Activated CD8-positive, alpha-beta T cell treated with anti-CD3 and anti-CD28 coated beads for 36 hours (primary cell): ENCODE measurements at regions not wholly inside any gene's neighbourhood (a gene's known extent, or its start where the extent isn't known, plus 50 kb on each side); places are given as distances from the start of the nearest gene placed in this dataset.

Experiments used
- ATAC-seq: fragments of 200-7000 bp; cut with Tn5 transposase; one replicate; pipeline ENCODE4 v1.10.0; 2021; ENCODE audit warnings: mild to moderate bottlenecking, moderate library complexity
- CTCF ChIA-PET: fragments of 350-600 bp; sonication (Branson Sonifier 250); formaldehyde crosslinking; loops from one replicate; lab custom pipeline; 2021; ENCODE audit warnings: antibody characterized with exemption; lab: Charles Lee
- POLR2A ChIA-PET: fragments of 350-600 bp; sonication (Branson Sonifier 250); formaldehyde crosslinking; loops from one replicate; lab custom pipeline; 2021; ENCODE audit warnings: antibody characterized with exemption; lab: Charles Lee
- DNase-seq: peaks from one replicate; pipeline ENCODE4 v3.0.0-alpha.2; 2020
- H3K27ac Mint-ChIP-seq: one replicate; pipeline ENCODE4 v1.8.0; 2021; ENCODE audit warnings: mild to moderate bottlenecking, mixed read lengths
- H3K27me3 Mint-ChIP-seq: one replicate; pipeline ENCODE4 v1.8.0; 2021; ENCODE audit warnings: mixed read lengths
- H3K36me3 Mint-ChIP-seq: one replicate; pipeline ENCODE4 v1.8.0; 2021; ENCODE audit warnings: low read depth, mixed read lengths
- H3K4me1 Mint-ChIP-seq: one replicate; pipeline ENCODE4 v1.8.0; 2021; ENCODE audit warnings: low read depth, mixed read lengths
- H3K4me3 Mint-ChIP-seq: one replicate; pipeline ENCODE4 v1.8.0; 2021; ENCODE audit warnings: mild to moderate bottlenecking, moderate library complexity, mixed read lengths
- H3K9me3 Mint-ChIP-seq: one replicate; pipeline ENCODE4 v1.8.0; 2021; ENCODE audit warnings: mixed read lengths
- CTCF ChIP-seq: fragments of 200-600 bp; IDR thresholded peaks from one replicate; pipeline ENCODE4 v1.8.0; 2022; ENCODE audit warnings: antibody characterized with exemption, mild to moderate bottlenecking
- intact Hi-C: fragments of 100-400 bp; cut with micrococcal nuclease; formaldehyde crosslinking; loops from one replicate; pipeline ENCODE4 v1.10.0; 2022

- H3K4me1 Mint-ChIP-seq: no peaks in the 10 kb centered on the region
- peaks cover 21% of the 10 kb centered on the region for H3K27me3 Mint-ChIP-seq
- no peak overlapping the region for H3K27ac Mint-ChIP-seq
- ChIA-PET CTCF (no interaction called here), POLR2A (no interaction called here)
- DNase-seq: no peak
- intact Hi-C loops: no loop called here
- H3K36me3 Mint-ChIP-seq: no peaks in the 10 kb centered on the region
- ATAC-seq: no peak
- H3K4me3 Mint-ChIP-seq: no peak overlapping the region
- TF ChIP-seq CTCF: no peak
- H3K9me3 Mint-ChIP-seq: peaks cover 2% of the 10 kb centered on the region
Measured at GRCh38 chr17:68748381-68748780, 147.2 kb upstream of the FAM20A start.

- DNase-seq: no peak
- no peaks in the 10 kb centered on the region for H3K4me1 Mint-ChIP-seq
- peaks cover 25% of the 10 kb centered on the region for H3K27me3 Mint-ChIP-seq
- no peak for ATAC-seq
- no peak for TF ChIP-seq CTCF
- ChIA-PET POLR2A (no interaction called here), CTCF (no interaction called here)
- peaks cover 2% of the 10 kb centered on the region for H3K9me3 Mint-ChIP-seq
- H3K36me3 Mint-ChIP-seq: no peaks in the 10 kb centered on the region
- H3K27ac Mint-ChIP-seq: no peak overlapping the region
- no peak overlapping the region for H3K4me3 Mint-ChIP-seq
- intact Hi-C loops: no loop called here
Measured at GRCh38 chr17:68740555-68741447, 139.6 kb upstream of the FAM20A start.

GRCh38 chr17:68737761-68738443, 136.7 kb upstream of the FAM20A start:
- ATAC-seq (no peak), DNase-seq (no peak)
- ChIA-PET POLR2A (no interaction called here), CTCF (interaction anchor here (0.9 to 1.5 kb wide), 2 partner anchors 22 to 34 kb away, joined by 4 to 5 read pairs; no protein-coding TSS in a partner anchor)
- no peak overlapping the region for H3K27ac Mint-ChIP-seq
- intact Hi-C loops: no loop called here
- no peaks in the 10 kb centered on the region for H3K9me3 Mint-ChIP-seq
- H3K4me3 Mint-ChIP-seq: no peak overlapping the region
- no peaks in the 10 kb centered on the region for H3K4me1 Mint-ChIP-seq
- H3K27me3 Mint-ChIP-seq: peaks cover 8% of the 10 kb centered on the region
- no peaks in the 10 kb centered on the region for H3K36me3 Mint-ChIP-seq
- TF ChIP-seq CTCF: no peak

- H3K27ac Mint-ChIP-seq: no peak overlapping the region
- no peaks in the 10 kb centered on the region for H3K9me3 Mint-ChIP-seq
- POLR2A ChIA-PET: no interaction called here
- TF ChIP-seq CTCF: no peak
- CTCF ChIA-PET: interaction anchor here (1.4 kb wide), 1 partner anchor 121 kb away, joined by 3 read pairs; no protein-coding TSS in a partner anchor
- ATAC-seq (no peak), DNase-seq (no peak)
- H3K4me1 Mint-ChIP-seq: no peaks in the 10 kb centered on the region
- H3K4me3 Mint-ChIP-seq: no peak overlapping the region
- intact Hi-C loops: no loop called here
- no peaks in the 10 kb centered on the region for H3K36me3 Mint-ChIP-seq
- H3K27me3 Mint-ChIP-seq: peaks cover 13% of the 10 kb centered on the region
Measured at GRCh38 chr17:68734931-68735330, 133.8 kb upstream of the FAM20A start.
